HG03108 (cell line): ENCODE measurements at regions not wholly inside any gene's neighbourhood (a gene's known extent, or its start where the extent isn't known, plus 50 kb on each side); places are given as distances from the start of the nearest gene placed in this dataset.

Source experiments
- ATAC-seq: cut with Tn5 transposase; IDR thresholded peaks from one replicate; pipeline ENCODE4 v1.9.1; 2021; ENCODE audit warnings: moderate library complexity; ENCODE audit not compliant: unreplicated experiment

DNA sequence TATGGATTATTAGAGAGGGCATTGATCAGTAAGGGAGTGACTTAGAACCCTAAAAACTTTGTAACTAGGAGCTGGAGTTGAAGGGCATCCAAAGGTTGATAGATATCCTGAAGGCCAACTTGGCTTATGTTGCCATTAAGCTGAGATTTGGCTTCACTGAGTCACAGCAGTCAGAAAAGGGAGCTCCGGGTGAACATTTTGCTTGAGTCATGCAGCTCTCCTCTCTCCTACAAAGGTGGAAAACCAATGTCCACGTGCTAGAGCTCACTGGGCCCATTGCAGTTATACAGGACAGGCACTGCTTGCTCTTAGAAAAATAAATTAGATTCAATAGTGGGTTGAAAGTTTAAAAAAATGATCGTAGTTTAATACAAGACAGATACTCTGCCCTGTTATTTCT, 87.3 kb upstream of the LRIG3 start:
- ATAC-seq = no peak

- no peak for ATAC-seq
Measured at GRCh38 chr12:59005193-59005955, 85.1 kb upstream of the LRIG3 start.

- no peak for ATAC-seq
Measured at GRCh38 chr12:59004456-59004855, 84.2 kb upstream of the LRIG3 start.

- ATAC-seq = no peak
Measured at GRCh38 chr12:58995666-58996363, 75.5 kb upstream of the LRIG3 start.

DNA sequence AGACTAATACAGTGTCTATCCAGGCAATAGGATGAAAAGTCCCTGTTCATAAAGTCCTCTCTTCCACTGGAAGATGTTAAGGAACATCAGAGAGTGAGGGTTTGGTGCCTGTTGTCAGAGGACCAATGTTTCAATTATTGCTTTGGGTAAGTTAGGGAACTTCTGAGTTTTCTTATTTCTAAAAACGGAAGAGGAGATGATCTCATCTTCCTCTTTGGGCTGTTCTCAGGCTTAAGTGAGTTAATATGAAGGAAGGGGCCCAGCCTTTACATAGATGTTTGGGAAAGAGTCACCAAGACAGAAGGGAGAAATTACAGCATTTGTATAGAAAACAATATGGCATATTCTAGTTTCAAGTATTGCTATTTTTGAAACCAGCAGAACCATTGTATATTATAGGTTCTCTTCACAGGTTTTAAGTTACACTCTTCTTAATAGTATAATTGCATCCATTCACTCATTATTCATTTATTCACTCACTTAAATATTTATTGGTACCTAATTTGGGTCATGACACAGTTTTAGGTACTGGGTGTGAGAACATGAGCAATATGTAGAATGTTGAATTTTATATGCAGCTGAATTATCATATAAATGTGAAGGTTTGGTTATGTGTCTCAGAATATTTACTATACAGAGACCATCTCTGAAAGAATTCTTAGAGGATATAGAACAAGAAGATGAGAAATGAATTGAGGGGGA, 68.5 kb upstream of the LRIG3 start:
- no peak for ATAC-seq

- no peak for ATAC-seq
Measured at GRCh38 chr12:58981961-58982360, 61.7 kb upstream of the LRIG3 start.

DNA sequence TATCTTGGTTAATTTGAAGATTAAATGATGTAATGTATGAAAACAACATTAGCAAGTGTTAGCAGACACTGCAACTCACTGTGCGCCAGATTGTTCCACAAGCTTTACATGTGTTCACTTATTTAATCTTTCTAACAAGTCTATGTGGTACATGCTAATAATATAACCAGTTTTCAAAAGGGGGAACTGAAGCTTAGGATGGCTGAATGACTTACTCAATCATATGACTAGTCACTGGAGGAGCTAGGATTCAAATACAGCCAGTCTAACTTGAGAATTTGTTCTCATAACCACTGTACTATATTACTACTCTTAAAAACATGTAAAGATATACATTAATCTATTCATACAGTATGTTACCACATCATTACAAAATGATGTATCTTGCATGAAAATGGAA, 60.5 kb upstream of the LRIG3 start:
- ATAC-seq = no peak

GRCh38 chr12:58978717-58979116, 58.4 kb upstream of the LRIG3 start:
- ATAC-seq = no peak

- ATAC-seq = no peak
Measured at GRCh38 chr12:58977476-58977875, 57.2 kb upstream of the LRIG3 start.

DNA sequence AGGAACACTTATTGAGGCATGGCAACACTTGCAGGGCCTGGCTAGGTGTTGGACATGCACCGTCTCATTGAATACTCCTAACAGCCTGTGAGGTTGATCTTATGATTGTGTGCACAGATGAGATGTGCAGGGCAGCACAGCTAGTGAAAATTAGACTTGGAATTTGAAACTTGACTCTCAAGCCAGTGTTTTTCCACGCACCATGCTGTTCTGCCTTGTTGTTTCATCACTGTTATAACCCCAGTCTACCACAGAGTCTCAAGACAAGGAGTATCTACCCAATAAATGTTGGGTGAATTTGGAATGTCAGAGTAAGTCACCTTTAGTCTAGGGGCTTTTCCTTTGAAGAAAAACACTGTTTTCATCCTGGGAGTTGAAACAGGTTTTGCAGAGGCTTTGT, 55.8 kb upstream of the LRIG3 start:
- ATAC-seq = no peak
